GM18505 (cell line): ENCODE measurements at regions not wholly inside any gene's neighbourhood (a gene's known extent, or its start where the extent isn't known, plus 50 kb on each side); places are given as distances from the start of the nearest gene placed in this dataset.

Source experiments
- ATAC-seq: cut with Tn5 transposase; IDR thresholded peaks from one replicate; pipeline ENCODE4 v1.9.1; 2021; ENCODE audit not compliant: unreplicated experiment
- POLR2A ChIP-seq: IDR thresholded peaks from 4 replicates; pipeline ENCODE4 v1.6.1; 2011; ENCODE audit warnings: borderline replicate concordance; ENCODE audit not compliant: insufficient read depth, insufficient read length; ENCODE audit errors: extremely low read depth

GRCh38 chrX:39990388-39990787 is 107.4 kb downstream of the BCOR start:
- no peak for TF ChIP-seq POLR2A
- ATAC-seq: no peak

GRCh38 chrX:39992300-39992699 is 105.5 kb downstream of the BCOR start:
- TF ChIP-seq POLR2A: no peak
- ATAC-seq: no peak

- no peak for TF ChIP-seq POLR2A
- ATAC-seq: no peak
Observed at GRCh38 chrX:39995457-39995856, 102.3 kb downstream of the BCOR start.

- no peak for TF ChIP-seq POLR2A
- ATAC-seq: no peak
Observed at GRCh38 chrX:39996536-39996935, 101.2 kb downstream of the BCOR start.

GRCh38 chrX:39998636-39999406 is 98.9 kb downstream of the BCOR start:
- no peak for TF ChIP-seq POLR2A
- ATAC-seq: no peak
